ENCODE measurements at regions not wholly inside any gene's neighbourhood (a gene's known extent, or its start where the extent isn't known, plus 50 kb on each side); places are given as distances from the start of the nearest gene placed in this dataset.

- TF ChIP-seq, protein P1, sequence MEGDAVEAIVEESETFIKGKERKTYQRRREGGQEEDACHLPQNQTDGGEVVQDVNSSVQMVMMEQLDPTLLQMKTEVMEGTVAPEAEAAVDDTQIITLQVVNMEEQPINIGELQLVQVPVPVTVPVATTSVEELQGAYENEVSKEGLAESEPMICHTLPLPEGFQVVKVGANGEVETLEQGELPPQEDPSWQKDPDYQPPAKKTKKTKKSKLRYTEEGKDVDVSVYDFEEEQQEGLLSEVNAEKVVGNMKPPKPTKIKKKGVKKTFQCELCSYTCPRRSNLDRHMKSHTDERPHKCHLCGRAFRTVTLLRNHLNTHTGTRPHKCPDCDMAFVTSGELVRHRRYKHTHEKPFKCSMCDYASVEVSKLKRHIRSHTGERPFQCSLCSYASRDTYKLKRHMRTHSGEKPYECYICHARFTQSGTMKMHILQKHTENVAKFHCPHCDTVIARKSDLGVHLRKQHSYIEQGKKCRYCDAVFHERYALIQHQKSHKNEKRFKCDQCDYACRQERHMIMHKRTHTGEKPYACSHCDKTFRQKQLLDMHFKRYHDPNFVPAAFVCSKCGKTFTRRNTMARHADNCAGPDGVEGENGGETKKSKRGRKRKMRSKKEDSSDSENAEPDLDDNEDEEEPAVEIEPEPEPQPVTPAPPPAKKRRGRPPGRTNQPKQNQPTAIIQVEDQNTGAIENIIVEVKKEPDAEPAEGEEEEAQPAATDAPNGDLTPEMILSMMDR (conservative IDR thresholded peaks at IDR 0.05): no peak
- no peak for TF ChIP-seq EZH2 (IDR thresholded peaks at IDR 0.05; ENCODE audit: low read depth)
These were observed 108.1 kb upstream of the STOX2 start for GRCh38 chr4:183797011-183797444.

Measured in PC-9 (cell line).